ENCODE measurements at regions not wholly inside any gene's neighbourhood (a gene's known extent, or its start where the extent isn't known, plus 50 kb on each side); places are given as distances from the start of the nearest gene placed in this dataset.

GRCh38 chr12:124433879-124434278 lies 133.5 kb downstream of the NCOR2 start:
- no peak for DNase-seq (ENCODE audit: low spot score in 2 of 2)
- 67% methylated on average over 8 of the region's 8 CpGs for WGBS
- TF ChIP-seq CTCF (IDR thresholded peaks at IDR 0.05) (no peak), EP300 (IDR thresholded peaks at IDR 0.05) (no peak), POLR2A (IDR thresholded peaks at IDR 0.05) (no peak), POLR2AphosphoS5 (IDR thresholded peaks at IDR 0.05) (no peak)
- Histone ChIP-seq H3K27ac (no peak overlapping the region), H3K4me1 (peaks cover 28% of the 10 kb centered on the region), H3K27me3 (no peaks in the 10 kb centered on the region), H3K9me3 (no peaks in the 10 kb centered on the region), H3K4me3 (no peak overlapping the region), H3K36me3 (peaks cover 63% of the 10 kb centered on the region)

GRCh38 chr12:124433147-124433874 lies 134.1 kb downstream of the NCOR2 start:
- no peak for DNase-seq (ENCODE audit: low spot score in 2 of 2)
- 100% methylated on average over 2 of the region's 22 CpGs for WGBS
- no peak overlapping the region for H3K27ac ChIP-seq
- H3K36me3 ChIP-seq, result peaks cover 64% of the 10 kb centered on the region
- TF ChIP-seq POLR2A (IDR thresholded peaks at IDR 0.05), result no peak
- TF ChIP-seq CTCF (IDR thresholded peaks at IDR 0.05), result no peak
- no peak for TF ChIP-seq EP300 (IDR thresholded peaks at IDR 0.05)
- no peak for TF ChIP-seq POLR2AphosphoS5 (IDR thresholded peaks at IDR 0.05)
- no peaks in the 10 kb centered on the region for H3K27me3 ChIP-seq
- H3K4me1 ChIP-seq, result peaks cover 34% of the 10 kb centered on the region
- no peaks in the 10 kb centered on the region for H3K9me3 ChIP-seq
- no peak overlapping the region for H3K4me3 ChIP-seq

- no peak for DNase-seq (ENCODE audit: low spot score in 2 of 2)
- TF ChIP-seq EP300 (IDR thresholded peaks at IDR 0.05), result no peak
- TF ChIP-seq POLR2AphosphoS5 (IDR thresholded peaks at IDR 0.05), result no peak
- no peak for TF ChIP-seq CTCF (IDR thresholded peaks at IDR 0.05)
- TF ChIP-seq POLR2A (IDR thresholded peaks at IDR 0.05), result no peak
- Histone ChIP-seq H3K27ac (no peak overlapping the region), H3K4me1 (peaks cover 41% of the 10 kb centered on the region), H3K36me3 (peaks cover 54% of the 10 kb centered on the region), H3K9me3 (no peaks in the 10 kb centered on the region), H3K4me3 (no peak overlapping the region), H3K27me3 (no peaks in the 10 kb centered on the region)
- 90% methylated on average over 2 of the region's 8 CpGs for WGBS
These were observed 135.0 kb downstream of the NCOR2 start for GRCh38 chr12:124432376-124432775.

- Histone ChIP-seq H3K36me3 (peaks cover 55% of the 10 kb centered on the region), H3K4me1 (peaks cover 43% of the 10 kb centered on the region), H3K27ac (no peak overlapping the region), H3K4me3 (no peak overlapping the region), H3K27me3 (no peaks in the 10 kb centered on the region), H3K9me3 (no peaks in the 10 kb centered on the region)
- no peak for DNase-seq (ENCODE audit: low spot score in 2 of 2)
- no peak for TF ChIP-seq CTCF (IDR thresholded peaks at IDR 0.05)
- TF ChIP-seq EP300 (IDR thresholded peaks at IDR 0.05), result no peak
- no peak for TF ChIP-seq POLR2A (IDR thresholded peaks at IDR 0.05)
- TF ChIP-seq POLR2AphosphoS5 (IDR thresholded peaks at IDR 0.05), result no peak
- 95% methylated on average over 8 of the region's 8 CpGs for WGBS
These were observed 135.4 kb downstream of the NCOR2 start for GRCh38 chr12:124431971-124432370.

- DNase-seq (ENCODE audit: low spot score in 2 of 2), result no peak
- H3K36me3 ChIP-seq, result peaks cover 55% of the 10 kb centered on the region
- H3K27me3 ChIP-seq, result no peaks in the 10 kb centered on the region
- H3K27ac ChIP-seq, result no peak overlapping the region
- 91% methylated on average over 17 of the region's 23 CpGs for WGBS
- H3K4me3 ChIP-seq, result no peak overlapping the region
- TF ChIP-seq EP300 (IDR thresholded peaks at IDR 0.05), result no peak
- no peak for TF ChIP-seq POLR2A (IDR thresholded peaks at IDR 0.05)
- no peaks in the 10 kb centered on the region for H3K9me3 ChIP-seq
- peaks cover 49% of the 10 kb centered on the region for H3K4me1 ChIP-seq
These were observed 135.6 kb downstream of the RFLNA start for GRCh38 chr12:124430491-124430890.
